GM19395 (cell line): ENCODE measurements at regions not wholly inside any gene's neighbourhood (a gene's known extent, or its start where the extent isn't known, plus 50 kb on each side); places are given as distances from the start of the nearest gene placed in this dataset.
"Not testable (repeated sequence)": the region's sequence is repeated elsewhere in the genome, so short reads cannot be mapped to it uniquely, and the experiment has no call there.

ENCODE experiments used
- ATAC-seq: cut with Tn5 transposase; IDR thresholded peaks from one replicate; pipeline ENCODE4 v1.9.1; 2021; ENCODE audit warnings: mild to moderate bottlenecking, moderate library complexity; ENCODE audit not compliant: unreplicated experiment

DNA sequence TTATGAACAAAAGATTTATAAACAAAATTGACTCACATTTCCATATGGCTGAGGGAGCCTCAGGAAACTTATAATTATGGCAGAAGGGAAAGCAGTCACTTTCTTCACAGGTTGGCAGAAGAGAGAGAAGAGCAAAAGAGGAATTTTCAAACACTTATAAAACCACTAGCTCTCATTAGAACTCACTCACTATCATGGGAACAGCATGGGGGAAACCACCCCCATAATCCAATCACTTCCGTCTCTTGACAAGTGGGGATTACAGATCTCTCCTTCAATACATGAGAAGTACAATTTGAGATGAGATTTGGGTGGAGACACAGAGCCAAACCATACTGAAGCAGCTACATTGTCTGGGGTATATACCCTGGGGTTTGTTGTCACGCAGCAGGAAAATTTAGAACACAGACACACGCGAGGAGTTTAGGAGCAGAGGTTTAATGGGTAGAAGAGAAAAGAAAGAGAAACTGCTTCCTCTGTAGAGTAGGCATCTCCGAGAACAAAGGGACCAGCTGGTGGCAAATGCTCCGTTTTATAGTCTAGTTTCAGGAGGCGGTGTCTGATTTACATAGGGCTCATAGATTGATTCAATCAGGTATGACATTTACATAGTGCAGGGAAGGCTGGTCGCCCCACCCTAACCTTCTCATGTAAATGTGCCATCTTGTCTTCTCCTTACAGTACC, 2277.7 kb upstream of the AGA start:
- ATAC-seq, result no peak

DNA sequence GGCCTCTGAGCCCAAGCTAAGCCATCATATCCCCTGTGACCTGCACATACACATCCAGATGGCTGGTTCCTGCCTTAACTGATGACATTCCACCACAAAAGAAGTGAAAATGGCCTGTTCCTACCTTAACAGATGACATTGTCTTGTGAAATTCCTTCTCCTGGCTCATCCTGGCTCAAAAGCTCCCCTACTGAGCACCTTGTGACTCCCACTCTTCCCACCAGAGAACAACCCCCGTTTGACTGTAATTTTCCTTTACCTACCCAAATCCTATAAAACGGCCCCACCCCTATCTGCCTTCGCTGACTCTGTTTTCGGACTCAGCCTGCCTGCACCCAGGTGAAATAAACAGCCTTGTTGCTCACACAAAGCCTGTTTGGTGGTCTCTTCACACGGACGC, 2284.3 kb upstream of the AGA start:
- not testable (repeated sequence) for ATAC-seq

DNA sequence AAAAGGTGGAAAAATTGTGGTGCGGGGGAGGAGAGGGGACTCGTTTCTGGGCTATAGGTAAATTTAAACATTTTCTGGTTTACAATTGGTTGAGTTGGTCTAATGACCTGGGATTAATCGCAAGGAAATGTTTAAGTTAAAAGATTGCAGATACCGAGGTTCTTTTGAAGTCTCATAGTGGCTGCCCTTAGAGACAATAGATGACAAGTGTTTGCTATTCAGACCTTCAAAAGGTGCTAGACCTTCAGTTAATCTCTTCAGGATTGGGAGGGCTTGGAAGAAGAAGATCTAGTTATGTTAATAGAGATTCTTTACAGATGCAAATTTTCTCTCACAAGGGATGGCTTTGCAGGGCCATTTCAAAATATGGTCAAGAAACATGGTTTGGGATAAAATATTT, 2286.1 kb upstream of the AGA start:
- no peak for ATAC-seq

DNA sequence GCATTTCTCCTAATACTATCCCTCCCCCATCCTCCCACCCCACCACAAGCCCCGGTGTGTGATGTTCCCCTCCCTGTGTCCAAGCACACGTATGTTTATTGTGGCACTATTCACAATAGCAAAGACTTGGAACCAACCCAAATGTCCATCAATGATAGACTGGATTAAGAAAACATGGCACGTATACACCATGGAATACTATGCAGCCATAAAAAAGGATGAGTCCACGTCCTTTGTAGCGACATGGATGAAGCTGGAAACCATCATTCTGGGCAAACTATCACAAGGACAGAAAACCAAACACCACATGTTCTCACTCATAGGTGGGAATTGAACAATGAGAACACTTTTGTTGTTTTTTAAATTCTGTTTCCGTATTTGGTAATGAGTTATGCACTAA, 2294.6 kb upstream of the AGA start:
- ATAC-seq, result not testable (repeated sequence)

DNA sequence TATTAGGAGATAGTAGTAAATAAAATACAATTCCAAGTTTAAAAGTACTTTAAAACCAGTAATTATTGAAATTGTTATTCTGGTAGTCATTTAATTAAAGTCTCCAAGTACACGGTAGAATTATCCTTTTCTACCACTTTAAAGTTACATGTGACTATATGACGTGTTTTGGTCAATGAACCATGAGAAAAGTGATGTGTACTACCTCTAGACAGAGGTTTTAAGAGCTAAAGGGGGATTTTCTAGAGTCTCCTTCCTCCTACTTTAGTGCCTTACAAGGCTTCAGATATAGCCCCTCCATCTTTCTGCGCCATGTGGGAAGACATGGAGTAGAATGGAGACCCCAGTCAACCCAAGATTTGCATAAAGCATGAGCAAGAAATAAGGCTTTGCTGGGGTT, 2296.6 kb upstream of the AGA start:
- no peak for ATAC-seq

DNA sequence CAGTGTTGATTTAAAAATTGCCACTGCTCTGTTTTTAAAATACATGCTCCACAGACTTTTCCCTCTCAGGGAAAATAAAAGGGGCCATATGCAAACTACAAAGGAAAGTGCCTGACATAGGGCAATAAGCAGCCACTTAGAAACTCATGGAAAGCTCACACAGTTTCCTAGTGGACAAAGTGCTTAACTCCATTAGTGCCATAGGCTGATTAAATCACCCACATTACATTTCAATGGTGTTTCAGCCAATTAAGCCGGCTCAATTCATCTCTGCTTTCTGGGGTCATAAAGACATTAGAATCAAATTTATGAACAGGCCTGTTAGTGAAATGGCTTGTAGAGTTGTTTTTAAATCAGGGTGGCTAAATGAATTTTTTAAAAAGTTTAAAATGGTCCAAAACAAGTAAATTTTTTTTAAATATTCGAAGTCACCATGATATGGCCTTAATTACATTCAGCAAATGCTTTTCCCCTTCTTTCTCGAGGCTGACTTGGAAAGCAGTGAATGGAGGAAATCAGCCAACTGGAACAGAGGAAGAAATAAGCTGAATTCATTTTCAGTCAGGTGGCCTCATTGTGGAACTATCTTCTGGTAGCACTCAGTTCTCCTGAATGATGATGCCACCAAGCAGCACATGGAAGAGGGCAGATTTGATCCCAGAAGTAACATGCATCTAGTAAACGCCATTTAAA, 2305.1 kb upstream of the AGA start:
- no peak for ATAC-seq

DNA sequence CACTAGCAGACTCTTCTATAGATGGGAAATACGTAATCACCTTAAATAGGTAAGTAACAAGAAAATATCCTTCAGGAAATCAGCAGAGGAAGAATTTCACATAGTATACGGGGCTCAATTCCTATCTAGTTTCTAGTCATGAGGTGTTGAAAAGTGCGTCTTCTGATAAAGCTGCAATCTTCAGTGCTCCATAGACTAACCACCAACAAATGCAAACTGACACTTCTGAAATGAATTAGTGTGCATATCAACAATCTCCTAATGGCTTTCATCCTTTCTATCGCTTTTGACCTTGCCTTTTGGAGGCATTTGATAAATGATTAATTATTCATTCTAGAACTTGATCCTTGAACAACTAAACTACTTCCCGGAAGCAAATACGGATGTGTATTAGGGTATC, 2306.6 kb upstream of the AGA start:
- no peak for ATAC-seq

DNA sequence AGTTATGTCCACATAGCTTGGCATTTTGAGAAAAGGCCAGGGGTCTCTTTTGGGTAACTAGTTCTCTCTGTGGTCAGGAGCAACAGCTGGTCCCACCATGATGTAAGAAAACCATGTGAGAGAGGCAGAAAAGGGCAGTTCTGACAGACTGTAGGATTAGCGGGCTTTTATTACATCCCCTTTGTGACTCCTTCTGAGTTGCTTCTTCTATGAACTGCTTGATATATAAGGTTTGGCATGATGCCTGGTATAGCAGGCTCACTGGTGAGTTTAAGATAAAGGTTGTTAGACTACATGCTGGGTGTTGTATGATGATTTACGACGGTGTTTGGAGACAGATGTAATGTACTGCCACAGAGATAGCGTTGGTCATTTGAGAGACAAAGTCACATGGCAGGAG, 2308.1 kb upstream of the AGA start:
- ATAC-seq, result no peak

DNA sequence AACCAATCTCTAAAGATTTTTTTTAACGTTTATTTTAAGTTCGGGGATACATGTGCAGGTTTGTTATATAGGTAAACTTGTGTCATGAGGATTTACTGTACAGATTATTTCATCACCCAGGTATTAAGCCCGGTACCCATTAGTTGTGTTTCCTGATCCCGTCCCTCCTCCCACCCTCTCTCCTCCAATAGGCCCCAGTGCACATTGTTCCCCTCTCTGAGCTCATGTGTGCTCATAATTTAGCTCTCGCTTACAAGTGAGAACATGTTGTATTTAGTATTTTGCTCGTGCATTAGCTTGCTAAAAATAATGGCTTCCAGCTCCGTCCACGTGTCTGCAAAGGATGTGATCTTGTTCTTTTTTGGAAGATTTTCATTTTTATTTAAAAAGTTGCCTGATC, 2309.4 kb upstream of the AGA start:
- ATAC-seq, result no peak

DNA sequence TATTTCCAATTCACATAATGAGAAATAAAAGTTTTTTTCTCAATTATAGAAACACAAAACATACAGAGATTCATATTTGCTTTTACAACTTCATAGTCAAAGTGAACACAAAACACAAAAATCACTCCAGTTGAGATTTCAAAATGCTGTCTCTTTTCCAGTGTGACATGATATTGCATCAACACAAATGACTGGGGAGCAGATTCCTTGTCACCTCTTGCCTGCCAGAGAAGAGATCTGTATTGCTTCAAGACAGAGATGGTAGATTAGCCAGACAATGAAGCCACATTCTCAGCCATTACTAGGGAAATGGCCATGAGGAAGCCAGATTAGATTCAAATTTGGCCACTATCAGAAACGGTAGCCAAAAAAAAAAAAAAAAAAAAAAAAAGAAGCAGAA, 2313.1 kb upstream of the AGA start:
- ATAC-seq, result no peak

DNA sequence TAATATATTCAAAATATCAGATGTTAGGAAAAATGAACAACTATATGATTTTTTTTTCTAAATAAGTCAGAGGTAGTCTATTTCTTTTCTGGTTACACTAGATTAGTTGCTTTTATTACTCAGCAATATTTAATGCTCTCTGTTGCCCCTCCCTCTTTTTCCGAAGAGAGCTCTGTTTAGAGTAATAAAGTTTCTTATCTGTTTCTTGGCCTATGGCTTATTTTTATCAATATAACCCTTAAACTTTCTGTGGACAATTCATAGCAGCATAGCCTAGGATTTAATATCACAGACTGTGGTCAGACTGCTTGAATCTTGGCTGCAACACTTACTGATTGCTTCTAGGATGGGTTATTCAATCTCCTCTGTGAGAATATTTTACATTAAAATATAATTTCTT, 2315.4 kb upstream of the AGA start:
- no peak for ATAC-seq

DNA sequence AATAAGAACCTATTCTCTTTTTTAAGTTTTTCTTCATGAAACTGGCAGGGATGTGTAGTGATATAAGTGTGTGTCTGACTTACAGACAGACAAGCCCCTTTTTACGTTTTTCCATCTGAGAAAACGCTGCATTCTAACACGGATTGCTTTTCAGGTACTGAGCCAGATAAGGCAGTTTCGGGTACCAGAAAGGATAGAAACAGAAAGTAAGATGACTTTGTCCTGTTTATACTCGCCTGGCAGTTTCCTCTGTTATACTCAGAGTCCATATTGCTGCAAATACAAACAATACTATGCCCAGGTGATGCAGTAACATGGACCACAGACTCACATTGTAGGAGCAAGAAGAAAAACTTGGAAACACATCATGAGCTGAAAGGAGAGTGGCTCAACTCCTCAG, 2320.6 kb upstream of the AGA start:
- ATAC-seq, result no peak

DNA sequence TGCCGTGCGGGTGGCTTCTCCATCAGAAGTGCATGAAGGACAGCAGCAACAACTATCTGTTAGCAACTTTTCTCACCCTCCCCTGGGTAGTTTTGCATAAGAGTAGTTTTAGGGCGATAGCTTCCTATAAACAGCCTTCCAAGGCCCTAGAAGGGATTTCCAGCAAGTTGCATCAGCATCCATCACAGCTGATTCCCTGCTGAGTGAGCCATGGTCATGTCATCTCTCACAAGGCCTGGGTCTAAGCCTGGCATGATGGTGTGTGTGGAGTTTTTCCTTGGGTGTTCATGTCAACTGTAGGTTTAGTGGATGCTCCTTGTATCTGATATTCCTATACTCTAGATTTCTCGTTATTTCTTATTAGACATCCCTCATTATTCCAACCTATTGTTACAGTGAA, 2324.7 kb upstream of the AGA start:
- ATAC-seq, result no peak

DNA sequence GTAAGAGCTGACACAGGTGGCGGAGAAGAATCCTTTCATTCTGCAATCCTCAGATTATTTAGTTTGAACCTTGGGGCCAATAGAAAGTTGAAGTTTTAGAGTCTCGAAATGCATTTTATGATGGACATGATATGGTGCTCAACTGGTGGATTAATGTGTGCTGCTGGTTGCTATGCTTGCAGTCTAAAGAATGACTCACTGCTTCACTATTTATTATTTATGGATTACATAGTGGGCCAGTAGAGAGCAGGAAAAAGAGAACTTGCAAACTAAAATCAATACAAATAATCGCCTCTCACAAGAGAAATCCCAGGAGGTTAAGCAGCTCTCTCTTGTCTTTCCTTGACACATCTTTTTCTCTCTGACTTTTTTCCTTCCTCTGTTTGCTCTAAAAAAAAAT, 2326.8 kb upstream of the AGA start:
- ATAC-seq, result no peak

DNA sequence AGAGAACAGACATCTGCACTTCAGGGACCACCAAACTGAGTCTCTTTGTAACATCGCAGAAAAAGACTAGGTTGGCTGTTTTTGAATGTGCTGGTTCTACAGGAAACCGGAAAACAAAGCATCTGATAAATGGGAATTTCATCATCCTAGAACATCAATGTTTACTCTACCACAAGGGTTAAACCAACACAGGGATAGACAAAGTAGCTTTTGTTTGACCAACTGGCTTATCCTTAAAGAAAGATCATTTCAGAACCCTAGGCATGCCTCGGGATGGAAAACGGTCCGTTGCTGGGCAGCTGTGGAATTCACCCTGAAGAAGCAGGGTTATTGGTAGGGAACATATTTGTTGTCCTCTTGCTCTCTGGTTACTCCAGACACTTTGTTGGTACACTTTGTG, 2355.5 kb upstream of the AGA start:
- ATAC-seq, result no peak

DNA sequence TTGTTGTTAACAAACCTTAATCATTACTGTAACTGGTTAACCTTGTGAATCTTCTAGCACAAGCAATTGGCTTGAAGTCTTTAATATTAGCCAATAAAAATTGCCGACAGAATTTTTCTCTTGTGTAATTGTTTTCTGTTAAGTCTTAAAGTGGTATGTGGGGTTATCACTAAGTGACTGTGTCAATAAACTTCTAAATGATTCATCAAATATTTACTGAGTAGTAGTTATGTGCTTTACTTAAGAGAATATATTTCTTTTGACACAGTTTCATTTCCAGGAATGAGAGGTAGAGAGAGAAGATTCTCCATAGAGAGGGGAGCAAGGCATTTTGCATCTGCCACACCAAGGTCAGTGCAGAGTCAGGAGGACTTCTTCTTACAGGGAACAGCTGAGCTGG, 2361.6 kb upstream of the AGA start:
- no peak for ATAC-seq

DNA sequence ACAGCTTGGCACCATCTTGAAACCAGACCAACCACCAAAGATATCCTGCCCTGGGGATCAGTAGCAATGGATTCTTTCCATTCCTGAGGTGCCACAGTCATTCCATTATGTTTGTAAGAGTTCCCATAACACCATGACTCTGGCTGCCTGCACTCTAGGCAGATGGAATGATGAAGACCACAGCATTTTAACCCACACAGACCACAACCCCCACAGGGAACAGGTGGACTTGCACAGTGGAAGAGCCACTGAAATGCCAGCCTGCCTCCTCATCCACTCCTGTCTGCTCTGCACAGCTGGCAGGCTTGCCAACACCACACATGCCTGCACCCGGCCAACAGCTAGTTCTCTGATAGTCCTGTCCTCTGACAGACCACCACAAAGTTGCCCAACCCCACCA, 2362.2 kb upstream of the AGA start:
- ATAC-seq, result no peak

DNA sequence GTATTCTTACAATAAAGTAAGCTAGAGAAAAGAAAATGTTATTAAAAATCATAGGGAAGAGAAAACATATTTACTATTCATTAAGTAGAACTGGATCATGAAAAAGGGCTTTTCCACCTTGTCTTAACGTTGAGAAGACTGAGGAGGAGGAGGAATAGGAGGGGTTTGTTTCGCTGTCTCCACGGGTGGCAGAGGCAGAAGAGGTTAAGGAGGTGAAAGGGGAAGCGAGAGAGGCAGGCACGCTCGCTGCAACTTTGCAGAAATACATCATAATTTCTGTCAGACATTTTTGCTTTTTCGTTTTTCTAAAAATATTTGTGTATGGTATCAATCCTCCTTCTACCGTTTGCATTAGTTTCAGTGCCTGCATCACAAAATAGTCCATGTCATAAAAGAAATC, 2375.1 kb upstream of the AGA start:
- ATAC-seq, result no peak

DNA sequence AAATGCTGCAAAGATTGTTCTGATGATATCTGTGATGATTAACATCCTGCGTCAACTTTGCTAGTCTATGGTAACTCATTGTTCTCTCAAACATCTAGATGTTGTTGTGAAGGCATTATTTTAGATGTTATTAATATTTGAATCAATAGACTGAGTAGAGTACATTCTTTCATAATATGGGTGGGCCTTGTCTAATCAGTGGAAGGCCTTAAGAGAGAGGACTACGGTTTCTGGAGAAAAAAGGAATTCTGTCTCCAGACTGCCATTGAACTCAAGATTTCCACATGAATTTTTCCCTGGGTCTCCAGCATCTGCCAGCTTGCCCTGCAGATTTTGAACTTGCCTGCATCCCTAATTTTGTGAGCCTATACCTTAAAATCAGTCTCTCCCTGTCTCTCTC, 2381.1 kb upstream of the AGA start:
- ATAC-seq, result no peak

DNA sequence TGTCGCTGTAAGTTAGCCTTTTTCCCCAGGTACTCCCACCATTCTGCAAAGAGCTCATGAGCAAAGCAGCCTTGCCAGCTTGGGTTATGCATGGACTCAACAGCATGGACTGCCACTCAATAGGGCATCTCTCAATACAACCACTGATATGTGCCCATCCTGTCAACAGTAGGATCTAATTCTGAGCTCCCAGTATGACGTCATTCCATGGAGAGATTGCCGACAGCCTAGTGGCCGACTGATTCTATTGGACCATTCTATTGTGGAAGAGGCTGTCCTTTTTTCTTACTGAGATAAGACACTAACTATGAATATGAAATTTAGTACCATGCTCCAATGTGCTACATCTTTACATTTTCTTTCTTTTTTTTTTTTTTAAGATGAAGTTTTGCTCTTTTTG, 2389.0 kb upstream of the AGA start:
- no peak for ATAC-seq

DNA sequence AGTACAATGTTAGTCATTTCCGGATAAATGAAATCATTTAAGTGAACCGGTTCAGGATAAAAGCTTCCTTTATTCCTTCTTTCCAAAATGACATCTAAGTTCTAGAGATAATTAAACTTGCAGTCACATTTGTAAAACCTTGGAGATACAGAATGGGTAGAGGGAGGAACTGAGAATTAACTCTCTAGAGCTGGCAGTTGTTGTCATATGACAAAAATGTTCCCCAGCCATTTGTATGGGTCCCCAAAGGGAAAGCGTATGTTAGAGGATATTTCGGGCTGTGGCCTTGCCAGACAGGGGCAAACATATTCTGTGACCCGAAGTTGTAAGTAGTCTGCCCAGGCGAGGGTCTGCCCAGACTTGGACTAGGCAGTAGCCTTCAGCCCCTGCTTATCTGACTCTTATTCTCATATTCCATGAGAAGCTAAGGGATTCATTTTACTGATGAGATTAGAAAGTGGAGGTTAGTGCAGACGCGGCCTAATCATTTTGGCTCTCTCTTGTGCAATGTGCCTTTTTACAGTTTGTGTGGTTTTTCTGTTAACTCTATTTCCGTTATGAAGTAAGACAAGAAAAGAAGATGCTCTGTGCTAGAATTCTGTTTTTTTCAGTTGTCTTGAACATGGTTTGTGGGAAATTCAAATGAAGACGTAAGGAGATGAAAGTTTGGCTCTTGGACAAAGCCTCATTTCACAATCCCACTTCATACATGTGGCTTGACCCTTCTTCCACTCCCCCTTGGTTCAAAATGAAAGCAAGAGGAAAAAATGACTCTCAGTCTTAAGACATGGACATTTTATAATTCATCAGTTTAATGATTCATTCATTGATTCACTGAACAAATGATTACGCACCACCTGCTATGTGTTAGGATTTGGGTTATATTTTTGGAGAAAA, 2394.2 kb upstream of the AGA start:
- no peak for ATAC-seq

DNA sequence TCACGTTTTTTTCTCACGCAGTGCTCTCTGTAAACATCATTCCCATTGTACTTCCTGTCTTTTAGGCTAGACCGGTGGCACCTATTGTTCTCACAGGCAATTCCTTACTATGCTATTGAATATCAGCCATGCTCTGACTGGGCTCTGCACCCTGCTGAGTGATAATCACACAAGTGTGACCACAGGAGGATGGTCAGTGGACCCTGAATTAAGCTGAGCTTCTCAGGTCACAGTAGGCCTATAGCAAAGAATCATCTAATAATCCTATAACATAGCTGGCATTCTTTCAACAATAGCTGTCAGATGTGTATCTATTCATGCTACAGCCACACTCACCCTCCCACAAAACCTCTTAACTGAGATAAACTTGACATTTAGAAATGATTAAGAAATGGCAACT, 2399.8 kb upstream of the TENM3 start:
- ATAC-seq, result no peak
